SK-N-SH (cell line): ENCODE measurements at regions not wholly inside any gene's neighbourhood (a gene's known extent, or its start where the extent isn't known, plus 50 kb on each side); places are given as distances from the start of the nearest gene placed in this dataset.
"Not testable (repeated sequence)": the region's sequence is repeated elsewhere in the genome, so short reads cannot be mapped to it uniquely, and the experiment has no call there.

Source experiments
- CHD2 ChIP-seq: fragments of 150-350 bp; IDR thresholded peaks from 2 replicates; pipeline ENCODE4 v1.6.1; 2018; ENCODE audit warnings: low read length; ENCODE audit not compliant: partially characterized antibody
- EP300 ChIP-seq, 2 experiments: IDR thresholded peaks; 2 replicates each; pipeline versions ENCODE4 v1.4.0 to v1.6.1; 2012; ENCODE audit warnings: borderline replicate concordance in 1 of 2, low read depth in 1 of 2, low read length in 1 of 2
- EZH2phosphoT487 ChIP-seq: fragments of 200-600 bp; sonication (generic); IDR thresholded peaks from 2 replicates; pipeline ENCODE4 v1.6.1; 2017; ENCODE audit warnings: low read depth, mixed run types, mild to moderate bottlenecking, antibody characterized with exemption, moderate library complexity, borderline replicate concordance
- GABPA ChIP-seq: IDR thresholded peaks from 2 replicates; pipeline ENCODE4 v1.4.0; 2012; ENCODE audit warnings: low read depth, mild to moderate bottlenecking
- RAD21 ChIP-seq: IDR thresholded peaks from 2 replicates; pipeline ENCODE4 v1.6.1; 2012; ENCODE audit warnings: mild to moderate bottlenecking, low read length
- RCOR1 ChIP-seq: fragments of 150-350 bp; IDR thresholded peaks from 2 replicates; pipeline ENCODE4 v1.6.1; 2017; ENCODE audit warnings: antibody characterized with exemption, low read length
- RXRA ChIP-seq: IDR thresholded peaks from 2 replicates; pipeline ENCODE4 v1.4.0; 2012; ENCODE audit warnings: low read depth, mild to moderate bottlenecking, borderline replicate concordance
- SIN3A ChIP-seq: IDR thresholded peaks from 2 replicates; pipeline ENCODE4 v1.6.1; 2012; ENCODE audit warnings: low read depth, mild to moderate bottlenecking, low read length, moderate library complexity, borderline replicate concordance
- SMC3 ChIP-seq: IDR thresholded peaks from 2 replicates; pipeline ENCODE4 v1.6.1; 2012; ENCODE audit warnings: low read depth, low read length, improper control_type of control experiment
- TAF1 ChIP-seq: IDR thresholded peaks from 2 replicates; pipeline ENCODE4 v1.6.1; 2012; ENCODE audit warnings: low read depth, mild to moderate bottlenecking, low read length, moderate library complexity, borderline replicate concordance
- TEAD4 ChIP-seq: IDR thresholded peaks from 2 replicates; pipeline ENCODE4 v1.4.0; 2012; ENCODE audit warnings: mild to moderate bottlenecking, borderline replicate concordance; ENCODE audit not compliant: insufficient read depth
- YY1 ChIP-seq: IDR thresholded peaks from 2 replicates; pipeline ENCODE4 v1.4.0; 2012; ENCODE audit warnings: low read depth, mild to moderate bottlenecking
- TF ChIP-seq, protein P1 (sequence below): fragments of 150-350 bp; IDR thresholded peaks from 2 replicates; pipeline ENCODE4 v1.6.1; 2017; ENCODE audit warnings: antibody characterized with exemption, low read length, low read depth, borderline replicate concordance
- TF ChIP-seq, protein P2 (sequence below): fragments of 200-600 bp; sonication (generic); IDR thresholded peaks from 2 replicates; pipeline ENCODE4 v1.6.1; 2017; ENCODE audit warnings: antibody characterized with exemption, mild to moderate bottlenecking, moderate library complexity

DNA sequence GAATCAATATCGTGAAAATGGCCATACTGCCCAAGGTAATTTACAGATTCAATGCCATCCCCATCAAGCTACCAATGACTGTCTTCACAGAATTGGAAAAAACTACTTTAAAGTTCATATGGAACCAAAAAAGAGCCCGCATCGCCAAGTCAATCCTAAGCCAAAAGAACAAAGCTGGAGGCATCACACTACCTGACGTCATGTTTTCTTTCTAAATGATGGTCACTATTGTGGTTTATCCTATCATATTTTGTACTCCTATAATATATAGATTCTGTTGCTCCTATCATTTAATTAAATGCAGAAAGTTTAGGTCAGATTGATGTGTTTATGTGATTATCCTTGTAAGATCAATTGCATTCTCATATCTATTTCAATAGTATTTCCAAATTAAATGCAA, 796.9 kb upstream of the NCAM2 start:
- TF ChIP-seq GABPA; SMC3; TAF1; RXRA; SIN3A; TEAD4; RCOR1; CHD2; EZH2phosphoT487; EP300 (IDR thresholded peaks at IDR 0.05; ENCODE audit: borderline replicate concordance in 1 of 2, low read depth in 1 of 2, low read length in 1 of 2); YY1; RAD21: not testable (repeated sequence)
- TF ChIP-seq, protein P1, sequence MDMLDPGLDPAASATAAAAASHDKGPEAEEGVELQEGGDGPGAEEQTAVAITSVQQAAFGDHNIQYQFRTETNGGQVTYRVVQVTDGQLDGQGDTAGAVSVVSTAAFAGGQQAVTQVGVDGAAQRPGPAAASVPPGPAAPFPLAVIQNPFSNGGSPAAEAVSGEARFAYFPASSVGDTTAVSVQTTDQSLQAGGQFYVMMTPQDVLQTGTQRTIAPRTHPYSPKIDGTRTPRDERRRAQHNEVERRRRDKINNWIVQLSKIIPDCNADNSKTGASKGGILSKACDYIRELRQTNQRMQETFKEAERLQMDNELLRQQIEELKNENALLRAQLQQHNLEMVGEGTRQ: not testable (repeated sequence)
- TF ChIP-seq, protein P2, sequence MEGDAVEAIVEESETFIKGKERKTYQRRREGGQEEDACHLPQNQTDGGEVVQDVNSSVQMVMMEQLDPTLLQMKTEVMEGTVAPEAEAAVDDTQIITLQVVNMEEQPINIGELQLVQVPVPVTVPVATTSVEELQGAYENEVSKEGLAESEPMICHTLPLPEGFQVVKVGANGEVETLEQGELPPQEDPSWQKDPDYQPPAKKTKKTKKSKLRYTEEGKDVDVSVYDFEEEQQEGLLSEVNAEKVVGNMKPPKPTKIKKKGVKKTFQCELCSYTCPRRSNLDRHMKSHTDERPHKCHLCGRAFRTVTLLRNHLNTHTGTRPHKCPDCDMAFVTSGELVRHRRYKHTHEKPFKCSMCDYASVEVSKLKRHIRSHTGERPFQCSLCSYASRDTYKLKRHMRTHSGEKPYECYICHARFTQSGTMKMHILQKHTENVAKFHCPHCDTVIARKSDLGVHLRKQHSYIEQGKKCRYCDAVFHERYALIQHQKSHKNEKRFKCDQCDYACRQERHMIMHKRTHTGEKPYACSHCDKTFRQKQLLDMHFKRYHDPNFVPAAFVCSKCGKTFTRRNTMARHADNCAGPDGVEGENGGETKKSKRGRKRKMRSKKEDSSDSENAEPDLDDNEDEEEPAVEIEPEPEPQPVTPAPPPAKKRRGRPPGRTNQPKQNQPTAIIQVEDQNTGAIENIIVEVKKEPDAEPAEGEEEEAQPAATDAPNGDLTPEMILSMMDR: not testable (repeated sequence)
